ENCODE measurements at regions not wholly inside any gene's neighbourhood (a gene's known extent, or its start where the extent isn't known, plus 50 kb on each side); places are given as distances from the start of the nearest gene placed in this dataset.

- no peak for DNase-seq
Observed at GRCh38 chr4:71243091-71243833, 95.6 kb upstream of the SLC4A4 start.

GRCh38 chr4:71247706-71248105 lies 91.1 kb upstream of the SLC4A4 start:
- no peak for DNase-seq

GRCh38 chr4:71251261-71251660 lies 87.6 kb upstream of the SLC4A4 start:
- DNase-seq, result no peak

- DNase-seq, result no peak
Observed at GRCh38 chr4:71253545-71253944, 85.3 kb upstream of the SLC4A4 start.

- DNase-seq, result no peak
Observed at GRCh38 chr4:71254451-71255012, 84.3 kb upstream of the SLC4A4 start.

GRCh38 chr4:71255976-71256375 lies 82.8 kb upstream of the SLC4A4 start:
- no peak for DNase-seq

- no peak for DNase-seq
Observed at GRCh38 chr4:71257761-71258160, 81.1 kb upstream of the SLC4A4 start.

- DNase-seq, result no peak
Observed at GRCh38 chr4:71258323-71258722, 80.5 kb upstream of the SLC4A4 start.

- no peak for DNase-seq
Observed at GRCh38 chr4:71259280-71259679, 79.5 kb upstream of the SLC4A4 start.

- DNase-seq, result no peak
Observed at GRCh38 chr4:71259911-71260331, 78.9 kb upstream of the SLC4A4 start.

- DNase-seq, result no peak
Observed at GRCh38 chr4:71260544-71260943, 78.3 kb upstream of the SLC4A4 start.

GRCh38 chr4:71261001-71261400 lies 77.8 kb upstream of the SLC4A4 start:
- DNase-seq, result no peak

GRCh38 chr4:71261633-71262121 lies 77.1 kb upstream of the SLC4A4 start:
- DNase-seq, result no peak

- DNase-seq, result no peak
Observed at GRCh38 chr4:71262161-71262560, 76.7 kb upstream of the SLC4A4 start.

- no peak for DNase-seq
Observed at GRCh38 chr4:71266090-71266794, 72.6 kb upstream of the SLC4A4 start.

- no peak for DNase-seq
Observed at GRCh38 chr4:71267244-71267643, 71.6 kb upstream of the SLC4A4 start.

GRCh38 chr4:71268166-71268565 lies 70.7 kb upstream of the SLC4A4 start:
- DNase-seq, result no peak

GRCh38 chr4:71269233-71269632 lies 69.6 kb upstream of the SLC4A4 start:
- DNase-seq, result no peak

GRCh38 chr4:71270901-71271300 lies 67.9 kb upstream of the SLC4A4 start:
- DNase-seq, result peak; percentile 25

- DNase-seq, result no peak
Observed at GRCh38 chr4:71272976-71273375, 65.8 kb upstream of the SLC4A4 start.

- DNase-seq, result no peak
Observed at GRCh38 chr4:71275004-71275403, 63.8 kb upstream of the SLC4A4 start.

- no peak for DNase-seq
Observed at GRCh38 chr4:71275570-71275969, 63.2 kb upstream of the SLC4A4 start.

GRCh38 chr4:71277353-71277752 lies 61.5 kb upstream of the SLC4A4 start:
- DNase-seq, result no peak

GRCh38 chr4:71283642-71284257 lies 55.1 kb upstream of the SLC4A4 start:
- no peak for DNase-seq
